GM12865 (cell line): ENCODE measurements at regions not wholly inside any gene's neighbourhood (a gene's known extent, or its start where the extent isn't known, plus 50 kb on each side); places are given as distances from the start of the nearest gene placed in this dataset.

Experiments used
- DNase-seq: peaks from one replicate; pipeline ENCODE4 v3.0.0; 2010; ENCODE audit warnings: low read depth
- H3K4me3 ChIP-seq: 2 replicates; pipeline ENCODE4 v1.5.1; 2011; ENCODE audit warnings: mild to moderate bottlenecking, low read depth, low read length, control low read depth
- TF ChIP-seq, protein P1 (sequence below): IDR thresholded peaks from 2 replicates; pipeline ENCODE4 v1.5.1; 2011; ENCODE audit warnings: low read length, control low read depth, low read depth, inconsistent platforms; ENCODE audit not compliant: insufficient read depth; ENCODE audit errors: missing control alignments

- no peak for DNase-seq
- TF ChIP-seq, protein P1, sequence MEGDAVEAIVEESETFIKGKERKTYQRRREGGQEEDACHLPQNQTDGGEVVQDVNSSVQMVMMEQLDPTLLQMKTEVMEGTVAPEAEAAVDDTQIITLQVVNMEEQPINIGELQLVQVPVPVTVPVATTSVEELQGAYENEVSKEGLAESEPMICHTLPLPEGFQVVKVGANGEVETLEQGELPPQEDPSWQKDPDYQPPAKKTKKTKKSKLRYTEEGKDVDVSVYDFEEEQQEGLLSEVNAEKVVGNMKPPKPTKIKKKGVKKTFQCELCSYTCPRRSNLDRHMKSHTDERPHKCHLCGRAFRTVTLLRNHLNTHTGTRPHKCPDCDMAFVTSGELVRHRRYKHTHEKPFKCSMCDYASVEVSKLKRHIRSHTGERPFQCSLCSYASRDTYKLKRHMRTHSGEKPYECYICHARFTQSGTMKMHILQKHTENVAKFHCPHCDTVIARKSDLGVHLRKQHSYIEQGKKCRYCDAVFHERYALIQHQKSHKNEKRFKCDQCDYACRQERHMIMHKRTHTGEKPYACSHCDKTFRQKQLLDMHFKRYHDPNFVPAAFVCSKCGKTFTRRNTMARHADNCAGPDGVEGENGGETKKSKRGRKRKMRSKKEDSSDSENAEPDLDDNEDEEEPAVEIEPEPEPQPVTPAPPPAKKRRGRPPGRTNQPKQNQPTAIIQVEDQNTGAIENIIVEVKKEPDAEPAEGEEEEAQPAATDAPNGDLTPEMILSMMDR, result no peak
- no peak overlapping the region for H3K4me3 ChIP-seq
These were observed 124.9 kb upstream of the POF1B start for GRCh38 chrX:85504381-85504780.

DNA sequence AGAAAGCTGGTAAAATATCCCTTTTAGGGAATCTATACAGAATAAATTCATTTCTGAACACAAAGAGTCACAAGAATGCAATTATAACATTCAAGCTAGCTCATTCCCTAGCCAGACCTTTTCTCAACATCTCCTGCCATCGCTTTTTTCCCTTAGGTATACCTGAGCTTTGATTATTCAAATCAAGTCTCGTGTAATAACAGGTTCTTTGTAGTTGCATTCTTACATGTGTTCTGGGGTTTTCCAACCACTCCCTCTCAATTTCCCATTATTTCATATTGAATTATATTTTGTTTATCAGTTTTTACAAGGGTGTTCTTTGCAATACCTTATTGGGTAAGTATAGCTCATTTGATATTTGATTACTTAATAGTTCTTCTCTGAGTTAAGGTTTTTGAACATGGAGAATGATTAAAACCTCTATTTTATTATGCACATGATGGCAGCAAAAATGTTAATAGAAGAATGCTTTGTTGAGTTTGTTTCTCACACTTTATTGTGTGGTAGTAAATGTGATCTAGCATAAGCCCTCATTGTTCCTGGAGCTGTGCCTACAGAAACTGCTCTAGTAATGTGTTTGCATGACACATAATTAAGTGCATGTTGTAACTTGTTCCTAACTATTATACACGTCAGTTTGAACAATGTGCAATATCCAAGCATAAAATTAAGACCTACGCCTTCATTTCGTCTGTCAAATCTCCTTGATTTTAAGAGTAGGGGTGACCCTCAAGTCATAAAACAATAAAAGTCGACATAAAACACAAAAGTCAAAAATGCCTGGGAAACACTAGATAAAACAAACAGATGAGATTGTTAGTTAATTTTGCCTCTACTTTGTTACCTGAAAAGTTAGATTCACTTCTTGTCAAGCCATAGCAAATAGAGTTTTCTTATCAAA lies 124.0 kb upstream of the POF1B start:
- DNase-seq, result no peak
- H3K4me3 ChIP-seq, result no peak overlapping the region
- TF ChIP-seq, protein P1, result no peak

- TF ChIP-seq, protein P1, result no peak
- DNase-seq, result no peak
- no peak overlapping the region for H3K4me3 ChIP-seq
These were observed 121.9 kb upstream of the POF1B start for GRCh38 chrX:85501349-85501748.

GRCh38 chrX:85499400-85499799 lies 119.9 kb upstream of the POF1B start:
- DNase-seq, result no peak
- no peak overlapping the region for H3K4me3 ChIP-seq
- TF ChIP-seq, protein P1, result no peak

DNA sequence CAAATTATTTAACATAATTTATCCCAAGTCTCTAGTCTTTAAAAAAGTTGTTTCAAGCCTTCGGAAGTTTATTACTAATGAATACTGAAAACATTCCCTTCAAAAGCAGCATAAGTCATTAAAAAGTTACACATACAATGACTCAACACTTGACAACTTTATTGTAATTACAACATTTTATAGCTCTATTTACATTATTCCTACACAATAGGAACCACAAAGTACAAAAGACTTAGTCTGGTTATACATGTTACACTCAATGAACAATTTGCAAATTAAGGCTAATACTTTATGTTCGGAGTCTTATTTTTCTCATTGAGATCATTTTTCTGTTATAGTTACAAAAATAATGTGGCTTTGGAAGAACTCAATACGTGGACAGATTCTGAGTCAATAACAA lies 114.4 kb upstream of the POF1B start:
- TF ChIP-seq, protein P1, result no peak
- DNase-seq, result no peak
- no peak overlapping the region for H3K4me3 ChIP-seq

- no peak for DNase-seq
- no peak overlapping the region for H3K4me3 ChIP-seq
- TF ChIP-seq, protein P1, result no peak
These were observed 74.8 kb upstream of the POF1B start for GRCh38 chrX:85454295-85454694.

DNA sequence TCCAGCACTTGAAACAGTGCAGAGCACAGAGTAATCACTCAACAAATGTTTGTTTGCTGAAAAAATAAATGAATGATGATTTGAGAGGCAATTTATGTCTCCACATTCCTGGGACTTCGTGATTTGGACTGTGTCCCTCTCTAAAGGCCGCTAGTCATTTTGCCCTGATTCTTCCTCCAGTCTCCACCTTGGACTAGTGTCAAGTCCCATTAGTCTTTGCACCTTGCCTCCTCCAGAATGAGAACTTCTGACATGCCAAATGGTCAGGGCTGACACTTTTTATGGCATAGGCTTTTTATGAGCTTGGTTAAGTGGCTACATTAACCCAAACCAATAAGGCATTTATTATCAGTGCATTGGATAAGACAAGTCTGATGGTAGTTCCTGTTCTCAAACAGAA lies 65.1 kb upstream of the POF1B start:
- TF ChIP-seq, protein P1, result no peak
- DNase-seq, result no peak
- no peak overlapping the region for H3K4me3 ChIP-seq
